HG03432 (cell line): ENCODE measurements at regions not wholly inside any gene's neighbourhood (a gene's known extent, or its start where the extent isn't known, plus 50 kb on each side); places are given as distances from the start of the nearest gene placed in this dataset.

ENCODE experiments used
- ATAC-seq: cut with Tn5 transposase; IDR thresholded peaks from one replicate; pipeline ENCODE4 v1.9.1; 2021; ENCODE audit warnings: mild to moderate bottlenecking, moderate library complexity; ENCODE audit not compliant: unreplicated experiment

GRCh38 chr4:188534297-188534696 is 395.1 kb downstream of the TRIML1 start:
- no peak for ATAC-seq

GRCh38 chr4:188534917-188535316 is 395.7 kb downstream of the TRIML1 start:
- ATAC-seq: no peak

- ATAC-seq: no peak
Measured at GRCh38 chr4:188536826-188537225, 397.6 kb downstream of the TRIML1 start.

GRCh38 chr4:188550296-188550695 is 411.1 kb downstream of the TRIML1 start:
- ATAC-seq: no peak

- no peak for ATAC-seq
Measured at GRCh38 chr4:188551156-188551555, 411.9 kb downstream of the TRIML1 start.

- no peak for ATAC-seq
Measured at GRCh38 chr4:188552741-188553275, 413.6 kb downstream of the TRIML1 start.

GRCh38 chr4:188554413-188554812 is 415.2 kb downstream of the TRIML1 start:
- ATAC-seq: no peak

GRCh38 chr4:188573104-188573503 is 433.9 kb downstream of the TRIML1 start:
- no peak for ATAC-seq

GRCh38 chr4:188578657-188579056 is 439.4 kb downstream of the TRIML1 start:
- no peak for ATAC-seq

- no peak for ATAC-seq
Measured at GRCh38 chr4:188596021-188596420, 456.8 kb downstream of the TRIML1 start.

- ATAC-seq: no peak
Measured at GRCh38 chr4:188603646-188604045, 464.4 kb downstream of the TRIML1 start.

- ATAC-seq: no peak
Measured at GRCh38 chr4:188606635-188607034, 467.4 kb downstream of the TRIML1 start.

- ATAC-seq: no peak
Measured at GRCh38 chr4:188611143-188611542, 471.9 kb downstream of the TRIML1 start.

- no peak for ATAC-seq
Measured at GRCh38 chr4:188612659-188613058, 473.4 kb downstream of the TRIML1 start.

GRCh38 chr4:188613976-188614375 is 474.7 kb downstream of the TRIML1 start:
- ATAC-seq: no peak

GRCh38 chr4:188619456-188620149 is 480.4 kb downstream of the TRIML1 start:
- ATAC-seq: no peak

- ATAC-seq: no peak
Measured at GRCh38 chr4:188620608-188621007, 481.4 kb downstream of the TRIML1 start.

GRCh38 chr4:188623314-188623854 is 484.1 kb downstream of the TRIML1 start:
- no peak for ATAC-seq

- no peak for ATAC-seq
Measured at GRCh38 chr4:188624370-188624769, 485.1 kb downstream of the TRIML1 start.

- ATAC-seq: no peak
Measured at GRCh38 chr4:188627892-188628291, 488.7 kb downstream of the TRIML1 start.

GRCh38 chr4:188639479-188640100 is 500.3 kb downstream of the TRIML1 start:
- no peak for ATAC-seq

- no peak for ATAC-seq
Measured at GRCh38 chr4:188647820-188648370, 508.7 kb downstream of the TRIML1 start.
